HuH-7 (cell line): ENCODE measurements at regions not wholly inside any gene's neighbourhood (a gene's known extent, or its start where the extent isn't known, plus 50 kb on each side); places are given as distances from the start of the nearest gene placed in this dataset.

ENCODE experiments used
- DNase-seq: peaks from one replicate; pipeline ENCODE4 v3.0.0; 2011; ENCODE audit warnings: low spot score

DNA sequence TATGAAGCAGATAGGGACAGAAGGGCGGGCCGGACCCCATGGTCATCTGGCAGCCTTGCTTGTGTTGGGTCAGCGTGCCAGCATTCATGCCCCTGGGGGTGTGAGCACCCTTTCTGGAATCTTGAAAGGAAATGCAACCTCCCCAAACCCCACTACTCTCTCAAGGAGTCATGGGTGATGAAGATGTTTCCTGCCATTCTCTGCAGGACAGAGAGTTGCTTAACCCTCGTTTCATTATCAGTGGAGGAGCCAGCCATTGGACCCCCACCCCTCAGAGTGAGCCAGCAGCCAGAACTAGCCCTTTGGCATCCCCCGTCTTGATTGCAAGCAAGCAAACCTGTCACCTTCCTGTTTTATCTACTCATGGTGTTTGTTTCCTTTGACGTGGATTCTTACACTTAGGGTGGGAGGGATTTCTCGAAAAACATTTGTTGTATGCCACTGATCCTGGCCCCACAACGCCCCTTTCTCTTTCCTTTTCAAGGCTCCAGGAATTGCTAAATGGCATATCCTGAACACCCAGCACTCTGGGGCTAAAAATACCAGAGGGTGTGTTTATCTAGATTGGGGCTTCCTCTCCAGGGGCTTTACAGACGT lies 258.3 kb downstream of the ETS1 start:
- DNase-seq: no peak

DNA sequence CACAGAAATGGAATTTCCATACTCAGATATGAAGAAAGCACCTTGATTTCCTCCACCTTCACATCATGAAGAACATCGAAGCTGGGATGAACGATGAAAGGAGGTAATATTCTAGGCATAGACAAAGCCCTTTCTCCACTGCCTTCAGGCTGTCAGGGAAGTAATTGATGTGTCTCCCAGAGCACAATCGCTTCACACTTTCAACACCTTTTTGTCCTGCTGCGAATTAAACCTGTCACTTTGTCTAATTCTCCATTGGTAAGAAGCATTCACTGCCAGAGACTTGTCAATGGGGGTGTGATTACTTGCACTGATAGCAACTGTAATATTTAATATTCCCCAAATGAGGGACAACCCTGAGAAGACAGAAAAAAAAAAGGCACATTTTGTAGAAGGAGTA lies 260.1 kb downstream of the ETS1 start:
- no peak for DNase-seq

DNA sequence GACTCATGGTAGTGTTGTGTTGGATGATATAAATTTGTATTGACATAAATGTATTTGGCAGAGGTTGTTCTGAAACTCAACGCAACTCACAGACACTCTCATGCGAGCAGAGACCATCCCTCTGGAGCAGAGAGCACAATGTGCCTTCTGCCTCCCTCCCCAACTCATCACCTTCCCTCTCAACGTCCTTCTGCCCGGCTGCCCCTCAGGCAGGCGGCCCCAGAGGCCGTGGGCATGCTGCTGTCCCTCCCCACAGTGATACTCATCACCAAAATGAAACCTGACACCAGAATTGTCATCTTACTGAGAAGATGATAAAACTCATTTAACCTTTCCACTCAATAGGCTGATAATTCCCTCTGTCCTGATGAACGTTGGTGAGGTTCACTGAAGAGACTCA lies 260.6 kb downstream of the ETS1 start:
- DNase-seq: no peak

DNA sequence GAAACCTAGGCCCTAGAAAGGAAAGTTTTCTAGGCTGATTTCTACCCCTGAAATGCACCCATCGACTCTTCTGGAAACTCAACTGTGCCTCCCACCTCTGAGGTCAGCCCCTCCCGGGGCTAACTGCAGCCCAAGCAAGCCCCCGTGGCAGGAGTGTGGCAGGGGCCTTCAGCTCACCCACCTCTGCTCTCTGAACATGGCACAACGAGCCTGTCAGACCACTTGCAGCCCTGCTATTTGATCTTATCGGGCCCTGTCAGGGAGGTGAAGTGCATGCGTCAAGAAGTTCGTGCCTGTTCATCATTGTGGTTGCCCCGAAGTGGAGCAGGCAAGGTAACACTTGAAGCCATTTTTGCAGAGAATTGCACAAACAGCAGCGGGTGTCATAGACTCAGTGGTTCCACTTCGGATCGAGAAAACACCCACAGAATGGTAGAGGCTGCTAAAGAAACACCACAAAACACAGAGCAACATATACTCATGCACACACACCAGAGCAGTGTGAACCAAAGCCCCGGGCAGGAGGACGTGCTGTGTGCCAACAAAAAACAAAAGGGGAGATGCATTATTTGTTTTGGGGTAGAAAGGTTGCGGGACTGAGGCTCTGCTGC lies 262.7 kb downstream of the ETS1 start:
- DNase-seq: no peak

DNA sequence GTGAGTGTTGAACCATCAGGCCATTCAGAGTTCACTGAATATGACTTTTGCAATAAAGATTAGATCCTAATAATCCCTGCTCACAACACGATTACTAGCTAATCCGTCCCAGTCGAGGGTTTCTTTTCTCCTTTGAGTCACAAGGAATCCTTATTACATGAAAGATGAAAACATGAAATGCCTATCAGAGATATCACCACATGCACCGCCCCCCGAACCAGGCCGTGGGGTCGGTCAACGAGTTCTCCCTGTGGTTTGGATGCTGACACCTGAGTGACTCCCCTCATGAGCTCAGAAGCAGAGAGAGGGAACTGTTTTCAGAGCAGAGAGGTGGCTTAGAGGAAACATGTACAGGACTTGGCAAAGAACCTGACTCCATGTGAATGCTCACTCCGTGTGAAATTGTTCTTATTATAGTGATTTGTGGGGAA lies 263.3 kb downstream of the ETS1 start:
- no peak for DNase-seq

DNA sequence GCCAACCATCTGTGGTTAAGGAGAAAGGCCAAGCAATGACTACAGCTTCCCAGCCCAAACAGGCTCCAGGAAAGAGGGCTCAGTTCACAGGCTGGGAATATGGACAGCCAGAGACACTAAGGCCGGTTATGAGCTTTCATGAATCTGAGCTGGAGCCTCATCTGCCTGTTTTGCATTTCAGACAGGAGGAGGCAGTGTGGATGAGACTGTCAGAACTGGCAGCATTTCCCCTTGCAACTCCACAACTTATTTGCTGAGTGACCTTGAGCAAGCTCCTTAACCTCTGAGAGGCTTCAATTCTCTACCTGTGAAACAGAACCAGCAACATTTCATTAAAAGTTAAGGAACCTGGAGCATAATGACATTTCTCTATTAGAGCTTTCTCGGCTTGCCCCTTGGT lies 264.0 kb downstream of the ETS1 start:
- no peak for DNase-seq

DNA sequence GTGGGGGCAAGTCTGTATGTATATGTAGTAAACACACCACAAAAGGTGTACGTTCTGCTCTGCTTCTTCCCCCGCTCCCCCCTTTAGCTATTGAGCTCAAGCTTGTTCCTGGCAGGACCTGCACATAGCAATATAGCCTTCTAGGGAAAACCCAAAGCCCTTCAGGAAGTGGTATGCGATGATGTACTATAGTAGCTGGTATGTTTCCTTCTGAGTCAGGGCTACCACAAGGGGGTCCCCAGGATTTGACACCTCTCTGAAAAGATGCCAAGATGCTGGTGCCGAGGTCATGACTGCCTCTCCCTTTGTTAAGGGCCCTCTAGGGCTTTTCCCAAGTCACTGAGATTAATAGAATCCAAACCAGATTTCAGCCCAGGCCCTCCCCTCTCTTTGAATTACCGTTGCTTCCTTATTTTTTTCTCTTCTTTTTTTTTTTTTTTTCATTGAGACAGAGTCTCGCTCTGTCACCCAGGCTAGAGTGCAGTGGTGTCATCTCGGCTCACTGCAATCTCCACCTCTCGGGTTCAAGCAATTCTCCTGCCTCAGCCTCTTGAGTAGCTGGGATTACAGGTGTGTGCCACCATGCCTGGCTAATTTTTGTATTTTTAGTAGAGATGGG lies 268.4 kb downstream of the ETS1 start:
- DNase-seq: no peak

DNA sequence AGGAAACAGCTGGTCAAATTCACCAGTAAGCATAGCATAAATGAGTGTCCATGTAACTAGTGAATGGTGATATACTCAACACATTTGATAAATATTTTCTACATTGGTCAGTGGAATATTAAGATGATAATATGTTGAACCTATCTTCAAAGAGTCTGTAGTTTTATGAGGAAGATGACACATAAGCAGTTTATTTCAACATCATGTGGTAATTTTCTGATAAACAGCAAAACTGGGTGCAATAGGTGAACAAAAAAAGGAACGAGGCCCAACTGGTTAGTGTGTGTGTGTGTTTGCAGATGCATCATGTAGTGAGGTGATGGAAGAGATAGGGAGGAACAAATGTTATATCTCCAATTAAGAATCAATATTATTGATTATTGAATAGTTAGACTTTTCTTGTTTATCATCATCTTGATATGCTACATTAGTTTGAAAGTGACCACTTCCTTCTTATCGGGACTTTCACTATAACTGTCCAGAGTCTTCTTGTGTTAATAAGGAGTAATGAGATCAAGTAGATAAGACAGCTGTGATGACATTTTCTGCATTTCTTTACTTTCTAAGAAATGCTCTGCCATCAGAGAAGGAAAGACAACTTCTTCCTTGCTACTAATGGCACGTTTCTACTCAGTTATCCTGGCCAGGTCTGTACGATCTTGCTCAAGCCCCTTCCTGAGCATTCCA lies 270.7 kb downstream of the ETS1 start:
- no peak for DNase-seq

DNA sequence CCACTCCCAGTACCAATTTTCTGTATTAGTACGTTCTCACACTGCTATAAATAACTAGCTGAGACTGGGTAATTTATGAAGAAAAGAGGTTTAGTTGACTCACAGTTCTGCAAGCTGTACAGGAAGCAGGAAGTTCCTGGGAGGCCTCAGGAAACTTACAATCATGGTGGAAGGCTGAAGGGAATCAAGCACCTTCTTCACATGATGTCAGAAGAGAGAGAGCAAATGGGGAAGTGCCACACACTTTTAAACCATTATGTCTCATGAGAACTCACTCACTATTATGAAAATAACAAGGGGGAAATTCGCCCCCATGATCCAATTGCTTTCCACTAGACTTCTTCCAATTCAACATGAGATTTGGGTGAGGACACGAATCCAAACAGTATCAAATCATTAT lies 271.4 kb downstream of the ETS1 start:
- DNase-seq: no peak

DNA sequence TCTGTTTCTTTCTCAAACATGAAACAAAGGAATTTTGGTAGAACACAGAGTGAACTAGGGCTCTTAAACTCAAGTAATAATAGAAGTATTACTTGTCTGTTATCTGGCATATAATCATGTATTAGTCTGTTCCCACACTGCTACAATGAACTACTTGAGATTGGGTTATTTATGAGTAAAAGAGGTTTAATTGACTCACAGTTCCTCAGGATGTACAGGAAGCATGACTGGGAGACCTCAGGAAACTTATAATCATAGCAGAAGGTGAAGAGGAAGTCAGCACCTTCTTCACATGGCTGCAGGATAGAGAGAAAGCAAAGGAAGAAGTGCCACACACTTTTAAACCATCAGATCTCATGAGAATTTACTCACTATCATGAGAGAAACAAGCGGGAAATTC lies 273.4 kb downstream of the ETS1 start:
- no peak for DNase-seq

DNA sequence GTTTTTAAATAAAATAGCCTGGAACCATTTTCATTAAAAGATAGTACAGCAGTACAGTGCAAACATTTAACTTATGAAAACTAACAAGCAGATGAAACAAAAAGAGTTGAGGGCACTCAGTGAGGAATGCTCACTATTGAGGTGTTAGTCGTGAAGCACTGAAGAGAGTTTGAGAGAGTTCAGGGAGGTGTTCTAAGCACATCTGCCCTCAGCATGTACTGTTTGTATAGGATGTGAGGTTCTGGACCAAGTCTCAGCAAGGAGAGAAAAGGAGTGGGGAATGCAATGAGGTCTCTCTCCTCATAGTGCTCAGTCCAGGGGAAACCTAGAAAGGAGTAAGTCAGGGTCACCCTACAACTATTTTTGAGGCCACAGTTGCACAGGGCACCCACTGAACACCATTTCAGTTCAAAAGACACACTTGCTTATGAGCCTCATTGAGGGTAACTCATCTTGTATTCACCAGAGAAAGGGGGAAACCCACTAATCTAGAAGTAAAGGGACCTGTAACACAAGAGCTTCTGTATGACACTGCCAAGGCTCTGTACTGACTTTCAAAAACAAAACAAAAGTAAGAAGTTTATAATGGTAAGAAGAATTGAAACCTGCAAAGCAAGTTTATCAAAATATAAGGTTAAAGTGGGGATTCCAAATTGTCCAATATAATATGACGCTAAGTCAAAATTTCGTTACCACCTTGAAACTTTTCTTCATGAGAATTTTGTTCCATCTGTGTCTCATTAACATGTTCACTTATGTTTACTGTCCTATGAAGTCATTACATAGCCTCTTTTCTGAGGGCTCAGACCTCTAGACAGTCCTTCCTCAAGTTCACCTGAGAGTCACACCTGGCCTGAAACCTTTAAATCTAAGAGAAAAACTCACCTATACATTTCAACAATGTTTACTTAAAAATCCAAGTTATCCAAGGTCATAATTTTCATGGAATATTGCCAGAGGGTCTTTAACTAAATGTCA lies 275.3 kb downstream of the ETS1 start:
- no peak for DNase-seq

DNA sequence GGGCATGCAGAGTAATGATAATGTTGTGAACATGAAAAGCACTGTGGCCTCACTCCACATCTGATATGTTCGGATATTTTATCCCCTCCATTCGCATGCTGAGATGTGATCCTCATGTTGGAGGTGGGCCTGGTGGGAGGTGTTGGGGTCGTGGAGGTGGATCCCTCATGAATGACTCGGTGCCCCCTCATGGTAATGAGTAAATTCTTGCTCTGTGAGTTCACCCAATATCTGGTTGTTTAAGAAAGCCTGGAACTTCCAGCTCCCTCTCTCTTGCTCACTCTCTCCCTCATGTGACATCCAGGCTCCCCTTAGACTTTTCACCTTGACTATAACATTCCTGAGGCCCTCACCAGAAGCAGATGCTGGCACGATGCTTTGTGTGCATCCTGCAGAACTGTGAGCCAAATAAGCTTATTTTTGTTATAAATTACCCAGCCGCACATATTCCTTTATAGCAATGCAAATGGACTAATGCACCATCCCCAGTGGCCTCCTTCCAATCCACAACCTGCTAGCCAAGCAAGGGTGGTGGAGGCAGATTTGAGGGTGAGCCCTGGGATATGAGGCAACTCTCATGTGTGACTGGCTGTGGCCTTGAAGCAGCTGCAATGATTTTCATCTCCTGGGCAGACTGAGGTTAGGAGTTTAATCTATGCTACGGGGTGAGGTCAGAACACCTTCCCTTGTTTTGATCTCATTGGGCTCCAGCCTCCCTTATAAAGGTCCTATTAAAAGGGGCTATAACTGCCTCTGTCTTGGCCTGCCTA lies 276.5 kb downstream of the ETS1 start:
- no peak for DNase-seq

DNA sequence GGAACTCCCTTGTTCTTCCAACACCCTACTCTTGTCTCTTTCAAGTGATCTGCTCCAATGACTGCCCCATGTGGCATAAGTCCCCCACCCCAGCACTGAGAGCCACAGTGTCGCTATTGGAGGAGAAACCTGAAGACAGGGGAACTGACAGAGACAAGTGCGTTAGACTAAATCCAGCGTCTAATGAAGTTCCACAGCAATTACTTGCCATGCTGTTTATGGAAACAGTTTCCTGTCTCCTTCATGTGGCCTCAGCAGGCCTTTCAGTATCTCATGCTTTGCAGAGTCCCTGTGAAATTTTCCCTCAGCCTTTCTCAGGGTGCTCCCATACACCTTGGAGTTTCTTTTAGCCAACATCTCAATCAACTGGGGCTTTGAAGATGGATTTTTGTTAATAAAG lies 277.4 kb downstream of the ETS1 start:
- no peak for DNase-seq

DNA sequence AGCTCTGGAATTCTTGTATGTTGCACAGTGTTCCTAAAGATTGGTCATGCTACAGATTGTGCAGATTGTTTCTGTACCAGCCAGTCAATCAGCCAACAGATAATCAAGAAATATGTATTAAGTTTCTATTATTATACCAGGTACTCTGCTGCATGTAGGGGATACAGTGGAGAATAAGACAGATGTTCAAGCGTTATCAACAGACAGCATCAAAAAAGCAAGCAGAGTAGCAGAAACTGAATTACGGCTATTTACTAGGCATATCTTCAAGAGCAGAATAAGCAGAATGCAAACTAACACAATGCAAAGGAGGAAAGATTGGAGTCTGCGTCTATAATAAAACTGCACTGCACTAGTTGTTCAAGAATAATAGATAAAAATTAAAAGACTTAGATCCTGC lies 278.6 kb downstream of the ETS1 start:
- no peak for DNase-seq

DNA sequence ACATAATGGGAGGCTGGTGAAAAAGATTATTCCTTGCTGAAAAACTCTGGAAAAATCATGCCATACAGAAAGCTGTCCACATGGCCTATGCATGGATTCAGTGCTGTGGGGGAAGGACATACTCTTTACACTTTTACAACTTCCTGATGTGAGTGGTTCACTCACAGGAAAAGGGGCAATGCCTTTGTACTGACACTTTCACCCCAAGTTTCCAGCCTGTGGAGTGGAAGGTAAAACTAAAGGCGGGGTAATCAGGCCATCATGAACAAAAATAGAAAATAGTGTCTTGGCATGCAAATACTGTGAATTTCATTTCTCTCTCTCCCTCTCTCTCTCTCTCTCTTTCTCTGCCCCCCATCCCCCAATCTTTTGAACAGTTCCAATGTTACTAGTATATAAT lies 281.8 kb downstream of the ETS1 start:
- DNase-seq: no peak

DNA sequence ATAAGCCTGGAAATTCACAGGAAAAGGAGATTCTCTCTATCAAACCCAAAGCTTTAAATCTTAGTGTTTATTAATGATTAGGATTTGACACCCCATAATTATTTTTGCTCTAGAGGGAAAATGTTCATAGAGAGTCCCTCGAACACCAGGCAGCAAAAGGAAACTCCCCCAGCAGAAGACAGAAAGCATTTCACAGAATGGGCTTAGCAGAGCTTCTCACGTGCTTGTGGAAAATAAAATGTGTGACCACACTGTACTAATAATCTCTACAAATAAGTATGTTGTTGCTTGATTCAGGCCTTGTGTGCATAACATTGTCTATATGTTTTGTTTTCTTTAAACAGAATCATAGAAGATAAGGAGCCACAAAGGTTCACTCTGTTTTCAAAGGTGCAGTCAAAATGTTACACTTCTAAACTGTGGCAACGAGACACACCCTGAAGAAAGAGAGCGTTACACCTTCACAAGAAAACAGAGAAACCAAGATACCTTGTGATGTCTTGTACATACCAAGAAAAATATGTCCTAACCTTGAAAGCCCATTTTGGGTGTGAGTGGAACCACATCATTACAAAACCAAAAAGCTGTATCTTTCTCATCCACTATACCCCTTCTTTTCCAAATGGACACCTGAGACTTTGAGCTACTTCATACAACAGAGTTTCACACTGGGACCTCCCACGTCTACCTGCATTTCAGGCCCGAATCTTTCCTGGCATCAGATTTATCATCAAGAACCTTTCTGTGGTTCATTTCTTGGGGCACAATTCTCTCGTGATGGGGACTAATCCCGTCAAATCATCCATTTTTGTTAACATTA lies 282.5 kb downstream of the ETS1 start:
- DNase-seq: no peak

DNA sequence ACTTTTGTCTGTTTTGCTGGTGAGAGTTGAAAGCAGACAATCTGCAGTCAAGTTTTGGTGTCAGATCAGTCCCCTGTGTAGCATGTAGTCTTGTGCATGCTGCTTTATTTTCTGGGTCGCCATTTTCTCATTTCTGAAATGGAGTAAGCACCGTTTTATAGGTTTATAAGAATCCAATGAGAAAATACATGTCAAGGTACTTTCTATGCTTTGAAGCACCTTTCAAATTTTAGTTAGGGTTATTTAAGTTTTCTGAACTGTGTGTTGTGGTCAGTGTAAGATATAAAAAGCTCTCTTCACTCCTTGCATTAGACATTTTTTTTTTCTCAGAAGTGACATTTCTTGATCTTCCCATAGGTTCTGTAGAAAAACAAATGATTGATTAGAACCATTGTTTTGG lies 283.2 kb downstream of the ETS1 start:
- no peak for DNase-seq

DNA sequence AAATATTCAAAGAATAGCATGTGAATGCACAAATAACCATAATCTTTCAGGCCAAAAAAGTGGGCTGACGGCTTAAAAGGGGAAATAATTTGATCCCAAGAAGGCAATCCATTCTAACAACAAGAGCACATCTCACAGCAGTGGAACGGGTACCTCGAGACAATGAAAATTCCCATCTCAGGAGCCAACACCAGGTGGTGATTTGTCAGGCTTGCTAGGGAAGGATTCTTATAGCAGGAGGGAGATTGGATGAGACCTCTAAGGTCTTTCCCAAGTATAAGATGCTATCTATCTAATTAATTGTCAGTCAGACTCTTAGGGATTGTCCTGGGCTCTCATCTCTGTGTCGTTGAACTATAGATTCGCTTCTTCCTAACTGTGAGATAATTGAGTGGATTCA lies 284.0 kb downstream of the ETS1 start:
- no peak for DNase-seq

DNA sequence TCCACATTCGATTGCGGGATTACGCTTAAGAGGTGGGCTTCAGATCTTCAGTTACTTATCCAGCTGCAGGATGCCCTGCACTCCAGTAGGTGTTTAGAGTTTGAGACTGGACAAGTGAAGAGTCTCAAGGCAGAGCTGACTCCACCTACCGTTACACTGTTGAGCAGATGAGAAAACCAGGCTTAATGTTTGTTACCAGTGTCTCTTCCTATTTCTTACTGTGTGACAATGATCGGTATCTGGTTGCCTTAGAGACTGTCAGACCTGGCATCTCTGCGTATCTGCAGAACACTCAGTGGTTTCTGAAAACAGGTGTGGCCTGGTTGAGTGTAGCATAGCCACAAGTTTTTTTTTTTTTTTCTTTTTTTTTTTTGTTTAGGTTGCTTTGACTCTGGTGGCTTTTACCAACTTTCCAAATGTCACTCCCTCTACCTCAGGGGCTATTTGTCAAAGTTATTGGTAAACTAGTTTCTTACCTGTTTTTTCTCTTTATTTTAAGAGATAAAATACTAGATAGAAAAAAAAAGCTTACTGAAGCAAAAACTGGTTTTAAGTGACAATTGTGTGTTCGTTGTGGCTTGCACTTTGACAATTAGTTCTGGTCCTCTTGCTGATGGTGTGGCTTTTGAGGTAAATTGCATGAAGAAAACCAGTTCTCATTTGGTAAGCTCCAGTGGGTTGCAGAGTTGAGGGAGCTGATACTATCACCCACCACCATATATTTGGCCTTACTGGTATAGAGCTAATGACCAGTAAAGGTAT lies 284.8 kb downstream of the ETS1 start:
- no peak for DNase-seq

DNA sequence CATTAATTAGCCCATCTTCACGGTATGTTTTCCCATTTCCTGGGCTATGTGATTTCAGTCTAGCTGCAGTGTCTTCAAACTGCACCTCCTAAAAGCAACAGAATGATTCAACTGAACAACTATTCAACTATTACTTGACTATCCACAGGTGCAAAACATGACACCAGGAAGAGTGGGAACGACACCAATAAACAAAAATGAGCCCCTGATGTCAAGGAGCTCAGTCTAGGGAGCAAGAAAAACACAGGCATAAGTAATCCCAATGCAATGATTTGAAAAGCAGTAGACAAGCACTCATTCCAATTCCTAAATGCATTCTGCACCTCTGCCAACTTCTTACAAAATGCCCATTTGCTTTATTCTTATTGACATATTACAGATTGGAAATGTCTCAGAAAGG lies 285.6 kb downstream of the ETS1 start:
- no peak for DNase-seq
